HG03378 (cell line): ENCODE measurements at regions not wholly inside any gene's neighbourhood (a gene's known extent, or its start where the extent isn't known, plus 50 kb on each side); places are given as distances from the start of the nearest gene placed in this dataset.

Experiments used
- ATAC-seq: cut with Tn5 transposase; IDR thresholded peaks from one replicate; pipeline ENCODE4 v1.9.1; 2021; ENCODE audit warnings: mild to moderate bottlenecking, moderate library complexity; ENCODE audit not compliant: unreplicated experiment

- ATAC-seq = no peak
Measured at GRCh38 chr17:68706356-68706920, 105.3 kb upstream of the FAM20A start.

- ATAC-seq = no peak
Measured at GRCh38 chr17:68705714-68706076, 104.5 kb upstream of the FAM20A start.

GRCh38 chr17:68704871-68705713 is 103.9 kb upstream of the FAM20A start:
- ATAC-seq = no peak

GRCh38 chr17:68701046-68701445 is 99.9 kb upstream of the FAM20A start:
- ATAC-seq = no peak

GRCh38 chr17:68700421-68700820 is 99.3 kb upstream of the FAM20A start:
- no peak for ATAC-seq

GRCh38 chr17:68699936-68700335 is 98.8 kb upstream of the FAM20A start:
- no peak for ATAC-seq

GRCh38 chr17:68698746-68699145 is 97.6 kb upstream of the FAM20A start:
- no peak for ATAC-seq

- no peak for ATAC-seq
Measured at GRCh38 chr17:68697850-68698361, 96.7 kb upstream of the FAM20A start.

- no peak for ATAC-seq
Measured at GRCh38 chr17:68695659-68696058, 94.5 kb upstream of the FAM20A start.

GRCh38 chr17:68694791-68695485 is 93.8 kb upstream of the FAM20A start:
- no peak for ATAC-seq

- ATAC-seq = no peak
Measured at GRCh38 chr17:68693896-68694295, 92.7 kb upstream of the FAM20A start.

GRCh38 chr17:68693466-68693865 is 92.3 kb upstream of the FAM20A start:
- ATAC-seq = no peak

- ATAC-seq = no peak
Measured at GRCh38 chr17:68686108-68686988, 85.2 kb upstream of the FAM20A start.

- ATAC-seq = no peak
Measured at GRCh38 chr17:68684949-68685357, 83.8 kb upstream of the FAM20A start.

- ATAC-seq = no peak
Measured at GRCh38 chr17:68682903-68683302, 81.7 kb upstream of the FAM20A start.

- ATAC-seq = no peak
Measured at GRCh38 chr17:68679882-68680281, 78.7 kb upstream of the FAM20A start.

- no peak for ATAC-seq
Measured at GRCh38 chr17:68676856-68677255, 75.7 kb upstream of the FAM20A start.

- no peak for ATAC-seq
Measured at GRCh38 chr17:68675723-68676122, 74.6 kb upstream of the FAM20A start.

GRCh38 chr17:68674029-68674925 is 73.1 kb upstream of the FAM20A start:
- ATAC-seq = no peak
